ENCODE measurements at regions not wholly inside any gene's neighbourhood (a gene's known extent, or its start where the extent isn't known, plus 50 kb on each side); places are given as distances from the start of the nearest gene placed in this dataset.

GRCh38 chr4:184885602-184886001 lies 59.8 kb upstream of the ACSL1 start:
- no peak for TF ChIP-seq POLR2A (IDR thresholded peaks at IDR 0.05)
- TF ChIP-seq CTCF (IDR thresholded peaks at IDR 0.05 in 4 of 5, conservative IDR thresholded peaks at IDR 0.05 in 1 of 5): no peak

All from gastrocnemius medialis (tissue), 4 donors.